Nephron progenitor cell (in vitro differentiated cells): ENCODE measurements at regions not wholly inside any gene's neighbourhood (a gene's known extent, or its start where the extent isn't known, plus 50 kb on each side); places are given as distances from the start of the nearest gene placed in this dataset.

ENCODE experiments used
- DNase-seq: peaks from one replicate; pipeline ENCODE4 v3.0.0; 2021
- H3K27ac Mint-ChIP-seq: 2 replicates; pipeline ENCODE4 v1.8.0; 2021; ENCODE audit warnings: mild to moderate bottlenecking, moderate library complexity, mixed read lengths
- H3K27me3 Mint-ChIP-seq: 2 replicates; pipeline ENCODE4 v1.8.0; 2021; ENCODE audit warnings: mild to moderate bottlenecking, low read depth, mixed read lengths; ENCODE audit not compliant: poor library complexity
- H3K36me3 Mint-ChIP-seq: 2 replicates; pipeline ENCODE4 v1.8.0; 2021; ENCODE audit warnings: low read depth, mixed read lengths
- H3K4me1 Mint-ChIP-seq: 2 replicates; pipeline ENCODE4 v1.8.0; 2021; ENCODE audit warnings: mixed read lengths
- H3K4me3 Mint-ChIP-seq: 2 replicates; pipeline ENCODE4 v1.8.0; 2021; ENCODE audit warnings: mild to moderate bottlenecking, moderate library complexity, mixed read lengths
- H3K9me3 Mint-ChIP-seq: 2 replicates; pipeline ENCODE4 v1.8.0; 2021; ENCODE audit warnings: mild to moderate bottlenecking, moderate library complexity, mixed read lengths
- TF ChIP-seq, protein P1 (sequence below): fragments of 200-600 bp; sonication (generic); IDR thresholded peaks from 2 replicates; pipeline ENCODE4 v1.5.0; 2021; ENCODE audit warnings: antibody characterized with exemption

DNA sequence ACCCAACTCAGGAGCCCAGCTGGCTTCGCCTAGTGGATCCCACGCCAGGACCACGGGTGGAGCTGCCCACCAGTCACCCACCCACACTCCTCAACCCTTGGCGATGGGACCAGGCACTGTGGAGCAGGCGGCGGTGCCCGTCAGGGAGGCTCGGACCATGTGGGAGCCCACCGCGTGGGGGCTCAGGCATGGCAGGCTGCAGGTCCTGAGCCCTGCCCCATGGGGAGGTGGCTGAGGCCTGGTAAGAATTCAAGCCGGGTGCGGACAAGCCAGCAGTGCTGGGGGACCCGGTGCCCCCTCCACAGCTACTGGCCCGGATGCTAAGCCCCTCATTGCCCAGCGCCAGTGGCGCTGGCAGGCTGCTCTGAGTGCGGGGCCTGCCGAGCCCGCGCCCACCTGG lies 123.1 kb upstream of the LGSN start:
- no peaks in the 10 kb centered on the region for H3K36me3 Mint-ChIP-seq
- no peak for DNase-seq
- H3K4me3 Mint-ChIP-seq = no peak overlapping the region
- peaks cover 3% of the 10 kb centered on the region for H3K27me3 Mint-ChIP-seq
- TF ChIP-seq, protein P1, sequence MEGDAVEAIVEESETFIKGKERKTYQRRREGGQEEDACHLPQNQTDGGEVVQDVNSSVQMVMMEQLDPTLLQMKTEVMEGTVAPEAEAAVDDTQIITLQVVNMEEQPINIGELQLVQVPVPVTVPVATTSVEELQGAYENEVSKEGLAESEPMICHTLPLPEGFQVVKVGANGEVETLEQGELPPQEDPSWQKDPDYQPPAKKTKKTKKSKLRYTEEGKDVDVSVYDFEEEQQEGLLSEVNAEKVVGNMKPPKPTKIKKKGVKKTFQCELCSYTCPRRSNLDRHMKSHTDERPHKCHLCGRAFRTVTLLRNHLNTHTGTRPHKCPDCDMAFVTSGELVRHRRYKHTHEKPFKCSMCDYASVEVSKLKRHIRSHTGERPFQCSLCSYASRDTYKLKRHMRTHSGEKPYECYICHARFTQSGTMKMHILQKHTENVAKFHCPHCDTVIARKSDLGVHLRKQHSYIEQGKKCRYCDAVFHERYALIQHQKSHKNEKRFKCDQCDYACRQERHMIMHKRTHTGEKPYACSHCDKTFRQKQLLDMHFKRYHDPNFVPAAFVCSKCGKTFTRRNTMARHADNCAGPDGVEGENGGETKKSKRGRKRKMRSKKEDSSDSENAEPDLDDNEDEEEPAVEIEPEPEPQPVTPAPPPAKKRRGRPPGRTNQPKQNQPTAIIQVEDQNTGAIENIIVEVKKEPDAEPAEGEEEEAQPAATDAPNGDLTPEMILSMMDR = no peak
- no peak overlapping the region for H3K27ac Mint-ChIP-seq
- H3K4me1 Mint-ChIP-seq = no peaks in the 10 kb centered on the region
- peaks cover 7% of the 10 kb centered on the region for H3K9me3 Mint-ChIP-seq

DNA sequence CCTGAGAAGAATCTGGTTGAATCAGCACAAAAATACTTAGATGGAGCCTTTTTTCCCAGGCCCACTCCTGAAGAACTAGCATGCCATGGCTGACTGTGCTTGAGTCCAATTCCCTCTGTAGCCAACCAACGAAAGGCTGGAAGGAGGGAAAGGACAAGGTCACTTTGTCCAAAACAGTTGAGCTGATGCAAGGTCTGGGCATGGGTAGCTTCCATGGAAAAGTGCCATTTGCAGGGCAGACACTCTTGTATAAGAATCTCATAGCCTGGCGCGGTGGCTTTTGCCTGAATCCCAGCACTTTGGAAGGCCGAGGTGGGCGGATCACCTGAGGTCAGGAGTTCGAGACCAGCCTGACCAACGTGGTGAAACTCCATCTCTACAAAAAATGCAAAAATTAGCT lies 125.0 kb upstream of the LGSN start:
- Mint-ChIP-seq H3K36me3 (no peaks in the 10 kb centered on the region), H3K27ac (no peak overlapping the region), H3K4me3 (no peak overlapping the region), H3K9me3 (peaks cover 4% of the 10 kb centered on the region), H3K27me3 (peaks cover 3% of the 10 kb centered on the region), H3K4me1 (no peaks in the 10 kb centered on the region)
- TF ChIP-seq, protein P1 = no peak
- no peak for DNase-seq

DNA sequence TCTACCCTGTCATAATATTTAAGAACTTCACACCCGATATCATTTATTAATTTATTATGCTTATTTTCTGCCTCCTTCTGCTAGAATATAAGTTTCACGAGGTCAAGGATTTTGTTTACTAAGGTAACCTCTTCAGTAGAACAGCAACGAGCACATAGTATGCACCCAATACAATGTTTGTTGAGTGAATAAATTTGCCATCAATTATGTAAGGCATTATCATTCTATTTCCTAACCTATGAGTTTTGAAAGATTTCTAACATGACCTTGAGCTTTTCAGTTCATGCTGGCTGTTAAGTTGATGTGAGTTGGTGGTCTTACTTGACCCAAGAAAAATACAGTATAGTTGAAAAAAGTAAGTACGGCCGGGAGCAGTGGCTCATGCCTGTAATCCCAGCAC lies 125.9 kb upstream of the LOC128125822 start:
- peaks cover 4% of the 10 kb centered on the region for H3K9me3 Mint-ChIP-seq
- DNase-seq = no peak
- peak overlapping the region; percentile 23 for H3K27ac Mint-ChIP-seq
- no peaks in the 10 kb centered on the region for H3K4me1 Mint-ChIP-seq
- H3K27me3 Mint-ChIP-seq = no peaks in the 10 kb centered on the region
- TF ChIP-seq, protein P1 = no peak
- no peaks in the 10 kb centered on the region for H3K36me3 Mint-ChIP-seq
- no peak overlapping the region for H3K4me3 Mint-ChIP-seq

DNA sequence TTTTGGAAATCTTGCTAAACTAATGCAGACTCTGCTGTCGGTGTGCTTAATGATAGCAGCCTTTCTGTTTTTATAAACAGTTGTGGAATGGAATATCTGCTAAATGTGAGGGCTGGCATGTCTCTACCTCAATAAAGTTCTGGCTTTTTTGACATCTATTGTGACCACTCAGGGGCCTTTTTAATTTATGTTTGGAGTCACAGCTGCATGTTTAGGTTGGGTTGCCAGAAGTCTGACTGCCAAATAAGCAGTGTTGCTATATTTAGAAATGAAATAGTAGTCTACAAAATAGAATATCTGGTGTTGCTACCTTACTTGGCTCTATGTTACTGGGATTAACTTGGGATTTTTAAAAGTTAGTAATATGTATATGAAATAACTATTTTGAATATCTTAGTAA lies 125.1 kb upstream of the LOC128125822 start:
- no peak for DNase-seq
- H3K27me3 Mint-ChIP-seq = no peaks in the 10 kb centered on the region
- H3K4me3 Mint-ChIP-seq = no peak overlapping the region
- TF ChIP-seq, protein P1 = no peak
- H3K4me1 Mint-ChIP-seq = no peaks in the 10 kb centered on the region
- H3K9me3 Mint-ChIP-seq = peaks cover 4% of the 10 kb centered on the region
- no peak overlapping the region for H3K27ac Mint-ChIP-seq
- no peaks in the 10 kb centered on the region for H3K36me3 Mint-ChIP-seq

DNA sequence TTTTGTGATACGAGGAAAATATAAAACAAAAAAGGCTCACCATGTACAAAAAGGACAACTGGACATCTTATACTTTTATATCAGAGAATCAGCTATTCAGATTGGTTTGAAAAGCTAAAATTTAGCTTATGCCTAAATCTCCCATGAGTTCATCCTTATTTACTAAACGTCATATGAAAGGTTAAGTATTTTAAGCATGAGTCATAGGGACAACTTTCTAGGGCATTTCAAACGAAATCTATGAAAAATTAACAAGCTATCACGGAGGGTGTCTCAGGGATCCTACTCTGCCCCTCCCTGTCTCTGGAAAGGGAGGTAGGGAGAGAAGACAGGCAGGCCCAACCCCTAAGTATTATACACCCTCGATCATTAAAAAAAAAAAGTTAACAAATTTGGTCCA lies 124.1 kb upstream of the LOC128125822 start:
- peaks cover 4% of the 10 kb centered on the region for H3K9me3 Mint-ChIP-seq

DNA sequence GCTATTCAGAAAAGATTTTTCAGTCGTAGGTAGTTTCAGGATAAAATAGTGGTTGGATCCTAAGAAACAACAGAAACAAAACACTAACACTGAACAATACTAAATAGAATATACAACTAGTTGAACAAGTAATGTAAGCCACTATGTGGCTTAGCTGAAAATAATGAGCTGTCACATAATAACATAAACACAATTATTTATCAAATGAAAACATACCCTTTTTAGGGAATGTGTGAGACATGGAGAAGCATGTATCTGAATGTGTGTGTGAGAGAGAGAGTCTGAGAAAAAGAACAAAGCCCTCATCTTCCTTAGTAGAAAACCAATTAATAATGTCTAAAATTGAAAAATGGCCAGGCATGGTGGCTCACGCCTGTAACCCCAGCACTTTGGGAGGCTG lies 122.6 kb upstream of the LOC128125822 start:
- Mint-ChIP-seq H3K27ac (peak overlapping the region; percentile 48), H3K9me3 (no peaks in the 10 kb centered on the region), H3K4me3 (no peak overlapping the region), H3K27me3 (no peaks in the 10 kb centered on the region), H3K4me1 (no peaks in the 10 kb centered on the region), H3K36me3 (no peaks in the 10 kb centered on the region)
- TF ChIP-seq, protein P1 = no peak
- DNase-seq = no peak

More for the DNA sequence above, 124.1 kb upstream of the LOC128125822 start:
- no peak overlapping the region for H3K27ac Mint-ChIP-seq
- no peaks in the 10 kb centered on the region for H3K27me3 Mint-ChIP-seq
- DNase-seq = no peak
- no peak overlapping the region for H3K4me3 Mint-ChIP-seq
- H3K4me1 Mint-ChIP-seq = no peaks in the 10 kb centered on the region
- no peaks in the 10 kb centered on the region for H3K36me3 Mint-ChIP-seq
- TF ChIP-seq, protein P1 = no peak
